IPS-18a (cell line): ENCODE measurements at regions not wholly inside any gene's neighbourhood (a gene's known extent, or its start where the extent isn't known, plus 50 kb on each side); places are given as distances from the start of the nearest gene placed in this dataset.
"Not testable (repeated sequence)": the region's sequence is repeated elsewhere in the genome, so short reads cannot be mapped to it uniquely, and the experiment has no call there.

Experiments
- H3K27ac ChIP-seq: one replicate; pipeline ENCODE4 v1.5.1; 2013; ENCODE audit warnings: low read length
- H3K27me3 ChIP-seq: one replicate; pipeline ENCODE4 v1.6.1; 2013; ENCODE audit warnings: mild to moderate bottlenecking, low read length; ENCODE audit not compliant: control insufficient read depth, insufficient read depth
- H3K36me3 ChIP-seq: one replicate; pipeline ENCODE4 v1.6.1; 2013; ENCODE audit warnings: low read depth, low read length; ENCODE audit not compliant: control insufficient read depth
- H3K4me1 ChIP-seq: one replicate; pipeline ENCODE4 v1.6.1; 2013; ENCODE audit warnings: low read depth, low read length; ENCODE audit not compliant: control insufficient read depth
- H3K4me3 ChIP-seq: one replicate; pipeline ENCODE4 v1.5.1; 2013; ENCODE audit warnings: low read length
- H3K9ac ChIP-seq: one replicate; pipeline ENCODE4 v1.6.1; 2013; ENCODE audit warnings: mild to moderate bottlenecking, low read length, moderate library complexity
- H3K9me3 ChIP-seq: one replicate; pipeline ENCODE4 v1.6.1; 2013; ENCODE audit warnings: low read depth, low read length; ENCODE audit not compliant: control insufficient read depth

DNA sequence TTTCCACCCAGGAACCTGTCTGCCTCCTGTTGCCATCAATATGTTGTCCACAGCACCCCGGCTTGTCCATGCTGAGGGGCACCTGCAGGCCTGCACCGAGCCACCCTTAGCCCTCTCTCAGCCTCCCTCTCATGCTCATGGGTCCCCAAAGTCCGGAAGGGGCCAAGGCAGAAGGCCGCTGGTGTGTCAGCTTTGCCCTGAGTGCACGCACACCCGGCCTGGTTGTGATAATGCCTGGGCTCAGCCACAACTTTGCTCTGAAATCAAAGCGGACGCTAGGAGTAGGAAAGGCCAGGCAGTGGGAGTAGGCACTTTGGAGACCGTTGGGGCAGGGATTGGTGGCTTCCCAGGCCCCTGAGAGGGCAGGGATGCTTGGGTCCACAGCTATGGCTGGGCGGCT lies 201.8 kb upstream of the NUDT12 start:
- Histone ChIP-seq H3K36me3 (no peaks in the 10 kb centered on the region), H3K27ac (no peak overlapping the region), H3K4me3 (no peak overlapping the region), H3K4me1 (no peaks in the 10 kb centered on the region), H3K27me3 (no peaks in the 10 kb centered on the region), H3K9me3 (no peaks in the 10 kb centered on the region), H3K9ac (no peak overlapping the region)

- Histone ChIP-seq H3K27me3 (no peaks in the 10 kb centered on the region), H3K9ac (no peak overlapping the region), H3K27ac (no peak overlapping the region), H3K4me1 (no peaks in the 10 kb centered on the region), H3K36me3 (no peaks in the 10 kb centered on the region), H3K9me3 (no peaks in the 10 kb centered on the region), H3K4me3 (no peak overlapping the region)
Observed at GRCh38 chr5:103758996-103759395, 196.4 kb upstream of the NUDT12 start.

- no peak overlapping the region for H3K4me3 ChIP-seq
- H3K27me3 ChIP-seq = no peaks in the 10 kb centered on the region
- no peaks in the 10 kb centered on the region for H3K9me3 ChIP-seq
- no peaks in the 10 kb centered on the region for H3K4me1 ChIP-seq
- no peaks in the 10 kb centered on the region for H3K36me3 ChIP-seq
- no peak overlapping the region for H3K9ac ChIP-seq
- H3K27ac ChIP-seq = no peak overlapping the region
Observed at GRCh38 chr5:103755974-103756373, 193.4 kb upstream of the NUDT12 start.

DNA sequence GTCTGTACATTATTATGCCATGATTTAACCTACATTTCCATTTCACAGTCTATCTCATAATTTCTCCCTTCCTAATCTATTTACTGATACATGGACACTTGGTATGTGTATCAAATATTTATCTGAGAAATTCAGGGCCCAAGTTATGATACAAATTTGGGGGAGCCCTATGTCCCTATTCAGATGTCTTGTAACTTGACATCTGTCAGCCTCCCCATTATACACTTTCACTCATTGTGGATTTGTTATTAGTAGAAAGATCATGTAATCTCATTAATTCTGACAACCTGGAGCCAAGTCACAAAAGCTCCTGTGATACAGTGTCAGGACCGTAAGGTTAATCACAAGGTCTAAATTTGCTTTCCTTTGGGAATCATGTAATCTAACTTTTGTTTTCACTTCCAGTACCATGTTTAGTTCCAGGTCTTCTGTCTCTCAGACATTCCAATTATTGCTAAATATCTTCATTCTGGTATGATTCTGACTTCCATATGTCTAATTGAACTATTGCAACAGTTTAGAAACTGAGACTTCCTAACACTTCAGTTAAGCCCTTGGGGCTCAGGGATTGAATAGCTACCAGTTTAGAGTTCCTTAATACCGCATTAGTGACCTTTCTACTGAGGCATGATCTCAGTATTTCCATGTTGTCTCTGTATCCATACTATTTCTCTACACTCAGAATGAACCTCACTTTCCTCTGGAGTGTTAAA lies 182.9 kb upstream of the NUDT12 start:
- Histone ChIP-seq H3K9ac (no peak overlapping the region), H3K36me3 (no peaks in the 10 kb centered on the region), H3K27ac (no peak overlapping the region), H3K9me3 (no peaks in the 10 kb centered on the region), H3K4me3 (no peak overlapping the region), H3K27me3 (no peaks in the 10 kb centered on the region), H3K4me1 (no peaks in the 10 kb centered on the region)

DNA sequence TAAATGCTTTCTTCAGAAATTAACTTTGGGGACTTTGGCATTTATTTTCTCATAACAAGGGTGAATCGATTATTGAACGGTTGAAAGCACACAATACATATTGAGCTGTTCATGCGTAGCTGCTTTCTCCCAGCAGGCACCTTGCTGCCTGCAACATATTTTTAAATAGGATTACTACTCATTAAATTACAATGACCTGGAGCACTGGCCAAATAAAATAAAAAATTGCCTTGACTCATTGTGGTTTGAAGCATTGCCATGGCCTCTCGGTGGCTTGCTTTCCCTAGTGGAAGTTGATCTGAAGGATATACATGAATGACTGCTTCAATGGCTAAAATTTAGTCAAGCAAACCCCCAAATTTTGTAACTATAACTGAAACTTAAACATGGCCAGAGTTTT lies 181.6 kb upstream of the NUDT12 start:
- H3K9me3 ChIP-seq = no peaks in the 10 kb centered on the region
- no peak overlapping the region for H3K4me3 ChIP-seq
- no peaks in the 10 kb centered on the region for H3K36me3 ChIP-seq
- no peaks in the 10 kb centered on the region for H3K27me3 ChIP-seq
- no peak overlapping the region for H3K9ac ChIP-seq
- no peak overlapping the region for H3K27ac ChIP-seq
- no peaks in the 10 kb centered on the region for H3K4me1 ChIP-seq

- Histone ChIP-seq H3K36me3 (no peaks in the 10 kb centered on the region), H3K9me3 (no peaks in the 10 kb centered on the region), H3K4me3 (no peak overlapping the region), H3K4me1 (no peaks in the 10 kb centered on the region), H3K27me3 (no peaks in the 10 kb centered on the region), H3K27ac (no peak overlapping the region), H3K9ac (no peak overlapping the region)
Observed at GRCh38 chr5:103743421-103743820, 180.8 kb upstream of the NUDT12 start.

- H3K4me3 ChIP-seq = no peak overlapping the region
- H3K4me1 ChIP-seq = no peaks in the 10 kb centered on the region
Observed at GRCh38 chr5:103741984-103742383, 179.4 kb upstream of the NUDT12 start.

GRCh38 chr5:103736343-103736742 lies 173.8 kb upstream of the NUDT12 start:
- not testable (repeated sequence) for H3K9me3 ChIP-seq, H3K4me3 ChIP-seq, H3K36me3 ChIP-seq, H3K9ac ChIP-seq, H3K27ac ChIP-seq, H3K27me3 ChIP-seq, H3K4me1 ChIP-seq

More at GRCh38 chr5:103741984-103742383, 179.4 kb upstream of the NUDT12 start:
- no peaks in the 10 kb centered on the region for H3K27me3 ChIP-seq
- H3K27ac ChIP-seq = no peak overlapping the region
- no peaks in the 10 kb centered on the region for H3K36me3 ChIP-seq
- no peaks in the 10 kb centered on the region for H3K9me3 ChIP-seq
- H3K9ac ChIP-seq = no peak overlapping the region

- Histone ChIP-seq H3K9ac (no peak overlapping the region), H3K27me3 (no peaks in the 10 kb centered on the region), H3K4me1 (no peaks in the 10 kb centered on the region), H3K36me3 (no peaks in the 10 kb centered on the region), H3K4me3 (no peak overlapping the region), H3K27ac (no peak overlapping the region), H3K9me3 (peaks cover 5% of the 10 kb centered on the region)
Observed at GRCh38 chr5:103724271-103724670, 161.7 kb upstream of the NUDT12 start.

DNA sequence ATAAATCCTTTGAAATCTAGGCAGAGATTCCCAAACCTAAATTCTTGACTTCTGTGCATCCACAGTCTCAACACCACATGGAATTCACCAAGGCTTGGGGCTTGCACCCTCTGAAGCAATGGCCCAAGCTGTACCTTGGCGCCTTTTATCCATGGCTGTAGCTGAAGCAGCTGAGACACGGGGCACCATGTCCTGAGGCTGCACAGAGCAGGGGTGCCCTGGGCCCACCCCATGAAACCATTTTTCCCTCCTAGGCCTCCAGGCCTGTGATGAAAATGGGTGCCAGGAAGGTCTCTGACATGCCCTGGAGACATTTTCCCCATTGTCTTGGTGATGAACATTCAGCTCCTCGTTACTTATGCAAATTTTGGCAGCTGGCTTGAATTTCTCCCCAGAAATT lies 158.6 kb upstream of the NUDT12 start:
- H3K9me3 ChIP-seq = peaks cover 6% of the 10 kb centered on the region
- H3K27ac ChIP-seq = no peak overlapping the region
- no peak overlapping the region for H3K9ac ChIP-seq
- H3K4me1 ChIP-seq = no peaks in the 10 kb centered on the region
- no peaks in the 10 kb centered on the region for H3K27me3 ChIP-seq
- H3K4me3 ChIP-seq = no peak overlapping the region
- H3K36me3 ChIP-seq = no peaks in the 10 kb centered on the region

- Histone ChIP-seq H3K4me3 (no peak overlapping the region), H3K27ac (no peak overlapping the region), H3K36me3 (no peaks in the 10 kb centered on the region), H3K27me3 (no peaks in the 10 kb centered on the region), H3K9ac (no peak overlapping the region), H3K4me1 (no peaks in the 10 kb centered on the region), H3K9me3 (peaks cover 6% of the 10 kb centered on the region)
Observed at GRCh38 chr5:103718108-103718507, 155.5 kb upstream of the NUDT12 start.

GRCh38 chr5:103708601-103709000 lies 146.0 kb upstream of the NUDT12 start:
- no peaks in the 10 kb centered on the region for H3K27me3 ChIP-seq
- H3K36me3 ChIP-seq = no peaks in the 10 kb centered on the region
- no peak overlapping the region for H3K27ac ChIP-seq
- no peak overlapping the region for H3K9ac ChIP-seq
- no peak overlapping the region for H3K4me3 ChIP-seq
- H3K4me1 ChIP-seq = no peaks in the 10 kb centered on the region
- no peaks in the 10 kb centered on the region for H3K9me3 ChIP-seq
